PC-3 (cell line): ENCODE measurements at regions not wholly inside any gene's neighbourhood (a gene's known extent, or its start where the extent isn't known, plus 50 kb on each side); places are given as distances from the start of the nearest gene placed in this dataset.

Experiments
- ATAC-seq: fragments of 200-7000 bp; cut with Tn5 transposase; 2 replicates; pipeline ENCODE4 v1.9.1; 2020; ENCODE audit warnings: mild to moderate bottlenecking, moderate library complexity
- BruUV-seq: library from RNA; stranded (reverse); fragments of 400-500 nt; replicated peaks from 2 replicates; lab custom pipeline; 2021; lab: Mats Ljungman, UMichigan
- CTCF ChIA-PET: fragments of 300-600 bp; sonication (Branson Sonifier 250); formaldehyde crosslinking; loops from one replicate; lab custom pipeline; 2022; ENCODE audit warnings: antibody characterized with exemption; lab: Charles Lee
- POLR2A ChIA-PET: fragments of 300-600 bp; sonication (Branson Sonifier 250); formaldehyde crosslinking; loops from one replicate; lab custom pipeline; 2022; ENCODE audit warnings: antibody characterized with exemption; ENCODE audit not compliant: unreplicated experiment; lab: Charles Lee
- DNase-seq: peaks from one replicate; pipeline ENCODE4 v3.0.0-alpha.2; 2015
- H2AFZ ChIP-seq: fragments of 300-600 bp; sonication (generic); 2 replicates; pipeline ENCODE4 v1.6.0; 2016; ENCODE audit warnings: antibody characterized with exemption, low read length
- H3F3A ChIP-seq: fragments of 300-600 bp; sonication (generic); one replicate; pipeline ENCODE4 v1.6.0; 2017; ENCODE audit warnings: antibody characterized with exemption, low read length, control low read depth, mild to moderate bottlenecking; ENCODE audit not compliant: unreplicated experiment
- H3K27ac ChIP-seq: fragments of 300-600 bp; sonication (generic); 2 replicates; pipeline ENCODE4 v1.5.1; 2016; ENCODE audit warnings: mild to moderate bottlenecking, low read length
- H3K27me3 ChIP-seq: fragments of 300-600 bp; sonication (generic); 2 replicates; pipeline ENCODE4 v1.6.1; 2016; ENCODE audit warnings: low read length, mixed read lengths
- H3K36me3 ChIP-seq: fragments of 300-600 bp; sonication (generic); 2 replicates; pipeline ENCODE4 v1.6.1; 2016; ENCODE audit warnings: low read depth, mixed run types, low read length, mixed read lengths
- H3K4me1 ChIP-seq: fragments of 300-600 bp; sonication (generic); 2 replicates; pipeline ENCODE4 v1.5.1; 2016; ENCODE audit warnings: low read length; ENCODE audit not compliant: insufficient read depth
- H3K4me2 ChIP-seq: fragments of 300-600 bp; sonication (generic); 2 replicates; pipeline ENCODE4 v1.6.0; 2016; ENCODE audit warnings: low read length
- H3K4me3 ChIP-seq: fragments of 300-600 bp; sonication (generic); 2 replicates; pipeline ENCODE4 v1.5.1; 2016; ENCODE audit warnings: mild to moderate bottlenecking, low read length, mixed read lengths
- H3K79me2 ChIP-seq: fragments of 300-600 bp; sonication (generic); 2 replicates; pipeline ENCODE4 v1.6.1; 2017; ENCODE audit warnings: low read length, mixed read lengths
- H3K9ac ChIP-seq: fragments of 300-600 bp; sonication (generic); 2 replicates; pipeline ENCODE4 v1.6.0; 2016; ENCODE audit warnings: mild to moderate bottlenecking, low read length
- H3K9me2 ChIP-seq: fragments of 300-600 bp; sonication (generic); replicated peaks from 2 replicates; pipeline ENCODE4 v1.6.1; 2016; ENCODE audit warnings: mixed run types, low read length, mixed read lengths
- H3K9me3 ChIP-seq: fragments of 300-600 bp; sonication (generic); 2 replicates; pipeline ENCODE4 v1.6.1; 2016; ENCODE audit warnings: low read length, mixed read lengths
- H4K20me1 ChIP-seq: fragments of 300-600 bp; sonication (generic); 2 replicates; pipeline ENCODE4 v1.6.1; 2016; ENCODE audit warnings: low read length, mixed read lengths
- CTCF ChIP-seq: fragments of 300-600 bp; sonication (generic); conservative IDR thresholded peaks from 2 replicates; pipeline ENCODE4 v1.5.1; 2017; ENCODE audit warnings: antibody characterized with exemption, low read depth, mild to moderate bottlenecking, low read length
- EZH2 ChIP-seq: fragments of 300-600 bp; sonication (generic); IDR thresholded peaks from one replicate; pipeline ENCODE4 v1.6.1; 2017; ENCODE audit warnings: antibody characterized with exemption, mild to moderate bottlenecking, low read length; ENCODE audit not compliant: unreplicated experiment
- EZH2phosphoT487 ChIP-seq: fragments of 300-600 bp; sonication (generic); IDR thresholded peaks from 2 replicates; pipeline ENCODE4 v1.6.1; 2018; ENCODE audit warnings: mild to moderate bottlenecking, antibody characterized with exemption, low read length, borderline replicate concordance
- intact Hi-C: fragments of 100-400 bp; cut with micrococcal nuclease; formaldehyde crosslinking; loops from 2 replicates; pipeline ENCODE4 v1.9.0; 2023

GRCh38 chr1:238241607-238242006 is 350.9 kb upstream of the ZP4 start:
- no peaks in the 10 kb centered on the region for H3K9me3 ChIP-seq
- H3K4me1 ChIP-seq: no peaks in the 10 kb centered on the region
- no peak overlapping the region for H2AFZ ChIP-seq
- no peaks in the 10 kb centered on the region for H3F3A ChIP-seq
- H4K20me1 ChIP-seq: no peaks in the 10 kb centered on the region
- H3K27ac ChIP-seq: no peak overlapping the region
- CTCF ChIA-PET: interaction anchor here (0.6 kb wide), 1 partner anchor 10 kb away, joined by 3 read pairs; no protein-coding TSS in a partner anchor
- H3K36me3 ChIP-seq: no peaks in the 10 kb centered on the region
- no peak overlapping the region for H3K9ac ChIP-seq
- no peaks in the 10 kb centered on the region for H3K9me2 ChIP-seq
- H3K27me3 ChIP-seq: no peaks in the 10 kb centered on the region
- intact Hi-C loops: no loop called here
- ATAC-seq (no peak), DNase-seq (no peak)
- H3K4me2 ChIP-seq: no peak overlapping the region
- H3K4me3 ChIP-seq: no peak overlapping the region
- POLR2A ChIA-PET: no interaction called here
- H3K79me2 ChIP-seq: no peaks in the 10 kb centered on the region
- TF ChIP-seq EZH2phosphoT487 (no peak), EZH2 (no peak), CTCF (no peak)
- BruUV-seq: no TSS peak

GRCh38 chr1:238239343-238239742 is 348.6 kb upstream of the ZP4 start:
- POLR2A ChIA-PET: no interaction called here
- H3K27me3 ChIP-seq: no peaks in the 10 kb centered on the region

More at GRCh38 chr1:238239343-238239742, 348.6 kb upstream of the ZP4 start:
- intact Hi-C loops: loop anchor here (10.0 kb wide), 1 partner anchor 285 kb away; no protein-coding TSS in a partner anchor
- Histone ChIP-seq H3K4me1 (no peaks in the 10 kb centered on the region), H2AFZ (no peak overlapping the region), H3K27ac (no peak overlapping the region), H3K9me3 (no peaks in the 10 kb centered on the region), H3K36me3 (no peaks in the 10 kb centered on the region), H3K4me2 (no peak overlapping the region), H3K9me2 (no peaks in the 10 kb centered on the region), H3K4me3 (no peak overlapping the region), H3F3A (no peaks in the 10 kb centered on the region), H4K20me1 (no peaks in the 10 kb centered on the region), H3K79me2 (no peaks in the 10 kb centered on the region), H3K9ac (no peak overlapping the region)
- no TSS peak for BruUV-seq
- no peak for TF ChIP-seq CTCF
- TF ChIP-seq EZH2phosphoT487: no peak
- no peak for TF ChIP-seq EZH2
- CTCF ChIA-PET: no interaction called here
- ATAC-seq (no peak), DNase-seq (no peak)
